GM13976 (cell line): ENCODE measurements at regions not wholly inside any gene's neighbourhood (a gene's known extent, or its start where the extent isn't known, plus 50 kb on each side); places are given as distances from the start of the nearest gene placed in this dataset.
"Not testable (repeated sequence)": the region's sequence is repeated elsewhere in the genome, so short reads cannot be mapped to it uniquely, and the experiment has no call there.

Source experiments
- DNase-seq: peaks from one replicate; pipeline ENCODE4 v3.0.0; 2012; ENCODE audit warnings: low spot score
- CTCF ChIP-seq: IDR thresholded peaks from 2 replicates; pipeline ENCODE4 v1.5.1; 2012; ENCODE audit warnings: borderline replicate concordance, mild to moderate bottlenecking; ENCODE audit not compliant: insufficient read depth; ENCODE audit errors: extremely low read depth, missing control alignments, control extremely low read depth
- in situ Hi-C: fragments of 300-500 bp; cut with MboI; formaldehyde crosslinking; loops from one replicate; pipeline ENCODE4 v1.12.0; 2022; ENCODE audit warnings: low sequenced_read_pairs, mixed read lengths, inconsistent platforms; ENCODE audit not compliant: unreplicated experiment

DNA sequence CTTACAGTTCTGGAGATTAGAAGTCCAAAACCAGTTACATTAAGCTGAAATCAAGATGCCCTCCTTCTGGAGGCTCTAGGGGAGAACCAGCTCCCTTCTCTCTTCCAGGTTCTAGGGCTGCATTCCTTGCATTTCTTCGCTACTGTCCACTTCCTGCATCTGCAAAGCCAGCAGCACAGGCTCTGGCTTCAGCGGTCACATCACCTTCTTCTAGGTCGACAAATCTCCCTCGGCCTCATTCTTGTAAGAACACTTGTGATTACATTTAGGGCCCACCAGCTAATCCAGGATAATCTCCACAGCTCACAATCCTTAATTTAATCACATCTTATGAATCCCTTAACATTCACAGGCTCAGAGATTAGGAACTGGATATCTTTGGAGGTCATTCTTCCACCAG lies 73.8 kb downstream of the MINAR1 start:
- no peak for DNase-seq
- in situ Hi-C loops: no loop called here
- TF ChIP-seq CTCF: no peak

DNA sequence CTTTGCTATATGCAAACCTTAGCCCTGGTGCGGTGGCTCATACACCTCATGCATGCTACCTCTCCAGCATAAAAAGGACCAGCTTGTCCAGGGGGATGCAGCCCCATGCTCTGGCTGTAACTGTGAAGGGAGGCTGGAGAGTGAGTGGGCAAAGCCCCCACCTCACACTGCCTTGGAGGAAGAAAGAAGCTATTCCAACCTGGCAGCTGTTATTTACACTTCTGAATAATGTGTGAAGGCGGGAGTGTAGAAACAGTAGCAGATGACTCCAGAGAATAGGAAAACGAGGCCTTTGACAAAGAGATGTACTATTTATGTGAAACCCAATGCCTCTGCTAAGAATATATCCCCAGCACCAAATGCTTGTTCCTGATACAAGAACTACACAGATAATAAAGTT lies 80.7 kb downstream of the MINAR1 start:
- DNase-seq, in situ Hi-C loops: not testable (repeated sequence)

- no peak for TF ChIP-seq CTCF
- in situ Hi-C loops: no loop called here
- no peak for DNase-seq
Measured at GRCh38 chr15:79513417-79513816, 81.3 kb downstream of the MINAR1 start.

DNA sequence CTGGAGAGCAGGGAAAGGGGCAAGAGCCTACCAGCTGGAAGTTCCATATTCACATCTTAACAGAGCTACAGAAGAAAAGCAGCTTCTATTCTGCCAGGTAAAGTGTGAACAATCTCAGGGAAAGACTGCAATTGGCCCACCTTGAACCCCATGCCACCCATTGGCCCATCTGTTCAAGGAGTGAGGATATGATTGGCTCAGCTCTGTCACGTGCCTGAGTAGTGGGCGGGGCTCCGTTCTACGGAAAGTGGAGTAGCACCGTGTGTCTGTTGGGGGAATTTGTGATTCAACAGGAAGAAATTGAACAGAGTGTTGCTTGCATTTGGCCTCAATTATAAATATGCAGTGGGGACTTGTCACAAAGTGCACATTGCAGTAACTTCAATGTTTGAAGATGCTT lies 81.8 kb downstream of the MINAR1 start:
- in situ Hi-C loops: no loop called here
- no peak for TF ChIP-seq CTCF
- DNase-seq: no peak

GRCh38 chr15:79515300-79516027 lies 83.3 kb downstream of the MINAR1 start:
- DNase-seq: no peak
- no peak for TF ChIP-seq CTCF
- in situ Hi-C loops: no loop called here

DNA sequence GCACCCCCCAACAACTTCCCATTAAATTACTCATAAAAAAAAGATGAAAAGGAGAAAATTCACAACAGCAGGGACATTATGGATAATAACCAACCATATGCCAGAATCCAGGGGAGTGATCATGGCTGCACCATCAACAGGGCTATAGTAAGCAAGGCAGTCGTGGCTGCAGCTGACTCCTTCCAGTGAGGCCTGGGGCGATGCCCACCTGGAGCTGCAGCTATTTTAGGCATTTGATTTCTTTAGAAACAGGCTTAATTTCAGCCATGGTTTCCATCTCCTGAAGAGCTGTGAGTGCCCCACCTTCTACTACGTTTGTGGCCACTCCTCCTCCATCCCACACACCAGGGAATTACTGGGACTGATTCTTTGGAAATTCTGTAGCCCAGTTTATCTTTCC lies 84.0 kb downstream of the MINAR1 start:
- no peak for DNase-seq
- in situ Hi-C loops: no loop called here
- no peak for TF ChIP-seq CTCF

DNA sequence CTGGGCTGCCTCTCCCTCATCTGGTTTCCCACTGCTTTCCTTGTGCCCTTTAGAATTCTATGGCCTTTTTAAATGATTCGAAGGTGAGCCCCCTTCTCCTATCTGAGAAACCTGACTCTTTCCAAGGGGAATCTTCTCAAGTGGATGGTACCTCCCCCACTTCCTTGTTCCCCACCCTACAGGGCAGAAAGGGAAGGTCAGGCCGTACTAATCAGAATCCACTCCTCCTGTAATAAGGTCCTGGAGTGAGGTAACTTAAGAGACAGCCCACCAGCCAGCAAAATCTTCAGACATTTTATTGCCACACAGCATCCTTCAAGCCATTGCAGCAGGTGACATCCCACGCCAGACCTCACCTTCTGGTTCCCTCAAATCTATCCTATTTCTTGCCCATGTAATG lies 84.5 kb downstream of the MINAR1 start:
- in situ Hi-C loops: no loop called here
- TF ChIP-seq CTCF: no peak
- no peak for DNase-seq
